HepG2 (cell line): ENCODE measurements at regions not wholly inside any gene's neighbourhood (a gene's known extent, or its start where the extent isn't known, plus 50 kb on each side); places are given as distances from the start of the nearest gene placed in this dataset.

Source experiments
- ATAC-seq: fragments of 200-7000 bp; cut with Tn5 transposase; 3 replicates; pipeline ENCODE4 v1.9.1; 2020; ENCODE audit warnings: mild to moderate bottlenecking, moderate library complexity
- BruUV-seq: library from RNA; stranded (reverse); fragments of 400-500 nt; replicated peaks from 2 replicates; lab custom pipeline; 2021; lab: Mats Ljungman, UMichigan
- CTCF ChIA-PET: fragments of 300-600 bp; formaldehyde crosslinking; extraction: SDS; loops from one replicate; lab custom pipeline; 2021; ENCODE audit warnings: low total read pairs, inconsistent platforms, low intra/inter-chr PET ratio; lab: Yijun Ruan, JAX
- POLR2A ChIA-PET: fragments of 350-600 bp; sonication (Branson Sonifier 250); formaldehyde crosslinking; loops from one replicate; lab custom pipeline; 2020; ENCODE audit warnings: antibody characterized with exemption, inconsistent platforms; lab: Yijun Ruan, JAX
- DNase-seq: peaks from one replicate; pipeline ENCODE4 v3.0.0-alpha.2; 2015; ENCODE audit warnings: low spot score
- FAIRE-seq: peaks from 3 replicates; lab custom pipeline; 2011; peaks lifted over from hg19 to GRCh38; lab: Jason Lieb, UNC
- H2AFZ ChIP-seq: one replicate; pipeline ENCODE4 v1.6.1; 2011; ENCODE audit warnings: low read length, inconsistent platforms
- H3K27ac ChIP-seq: fragments of 300-600 bp; 3 replicates; pipeline ENCODE4 v1.8.0; 2011; ENCODE audit warnings: mixed run types, mild to moderate bottlenecking, mixed read lengths, low read length, inconsistent platforms; ENCODE audit not compliant: insufficient read depth; ENCODE audit errors: extremely low read length
- H3K27me3 ChIP-seq, 2 experiments: fragments of 200-600 bp in 1 of 2; 2 replicates in 1 of 2; 3 replicates in 1 of 2; pipeline versions ENCODE4 v1.6.0 to v1.8.0; 2011; ENCODE audit warnings: low read length in 2 of 2, mild to moderate bottlenecking in 2 of 2, moderate library complexity in 2 of 2, inconsistent platforms in 1 of 2; ENCODE audit not compliant: insufficient read depth in 2 of 2, control insufficient read depth in 1 of 2
- H3K36me3 ChIP-seq, 2 experiments: fragments of 200-600 bp in 1 of 2; replicated peaks in 1 of 2; 2 replicates in 1 of 2; 3 replicates in 1 of 2; pipeline versions ENCODE4 v1.5.1 to v1.8.0; 2011; ENCODE audit warnings: low read length in 2 of 2, inconsistent platforms in 1 of 2; ENCODE audit not compliant: insufficient read depth in 2 of 2, control insufficient read depth in 1 of 2
- H3K4me1 ChIP-seq: 2 replicates; pipeline ENCODE4 v1.5.1; 2012; ENCODE audit warnings: low read length, inconsistent platforms; ENCODE audit not compliant: insufficient read depth
- H3K4me2 ChIP-seq: 2 replicates; pipeline ENCODE4 v1.6.0; 2011; ENCODE audit warnings: low read depth, low read length, inconsistent platforms
- H3K4me3 ChIP-seq, 3 experiments: fragments of 200-600 bp in 1 of 3; sonication (generic), shearing (Covaris generic) in 1 of 3; replicated peaks in 1 of 3; 2 replicates each; pipeline ENCODE4 v1.5.1; 2011 to 2016; ENCODE audit warnings: low read length in 3 of 3, inconsistent platforms in 2 of 3, low read depth in 2 of 3, mild to moderate bottlenecking in 2 of 3, control low read depth in 1 of 3, mixed read lengths in 1 of 3; ENCODE audit not compliant: insufficient read depth in 1 of 3
- H3K79me2 ChIP-seq: one replicate; pipeline ENCODE4 v1.6.1; 2011; ENCODE audit warnings: low read length, inconsistent platforms; ENCODE audit not compliant: insufficient read depth
- H3K9ac ChIP-seq: 2 replicates; pipeline ENCODE4 v1.6.0; 2011; ENCODE audit warnings: mild to moderate bottlenecking, low read depth, low read length, inconsistent platforms; ENCODE audit not compliant: insufficient read depth
- H3K9me3 ChIP-seq: 2 replicates; pipeline ENCODE4 v1.5.1; 2012; ENCODE audit warnings: mild to moderate bottlenecking, low read length
- H4K20me1 ChIP-seq: 2 replicates; pipeline ENCODE4 v1.6.0; 2011; ENCODE audit warnings: inconsistent platforms, mild to moderate bottlenecking, low read length, moderate library complexity; ENCODE audit not compliant: insufficient read depth
- CEBPG ChIP-seq: IDR thresholded peaks from 2 replicates; pipeline ENCODE4 v1.6.1; 2016
- HNRNPK ChIP-seq: fragments of 200-400 bp; formaldehyde crosslinking; IDR thresholded peaks from 2 replicates; pipeline ENCODE4 v1.6.1; 2018; ENCODE audit warnings: low read length, low read depth, moderate library complexity, mild to moderate bottlenecking; ENCODE audit not compliant: poor library complexity, severe bottlenecking
- MTA3 ChIP-seq: sonication (generic); formaldehyde crosslinking; IDR thresholded peaks from 2 replicates; pipeline ENCODE4 v1.4.0; 2020; ENCODE audit warnings: missing genetic modification reagents
- MZF1 ChIP-seq: sonication (generic); formaldehyde crosslinking; IDR thresholded peaks from 2 replicates; pipeline ENCODE4 v1.8.1; 2023; ENCODE audit warnings: mild to moderate bottlenecking, missing genetic modification reagents, borderline replicate concordance
- PRMT3 ChIP-seq: sonication (generic); formaldehyde crosslinking; IDR thresholded peaks from 2 replicates; pipeline ENCODE4 v1.8.1; 2022; ENCODE audit warnings: low read depth, mild to moderate bottlenecking, moderate library complexity, missing genetic modification reagents, borderline replicate concordance
- SALL1 ChIP-seq: sonication (generic); formaldehyde crosslinking; IDR thresholded peaks from 2 replicates; pipeline ENCODE4 v1.8.0; 2022; ENCODE audit warnings: mild to moderate bottlenecking, missing genetic modification reagents
- SCMH1 ChIP-seq: sonication (generic); formaldehyde crosslinking; IDR thresholded peaks from 2 replicates; pipeline ENCODE4 v1.9.0; 2021; ENCODE audit warnings: missing genetic modification reagents, mild to moderate bottlenecking, borderline replicate concordance
- SMARCE1 ChIP-seq: fragments of 450-650 bp; IDR thresholded peaks from 2 replicates; pipeline ENCODE4 v1.6.1; 2017; ENCODE audit warnings: borderline replicate concordance
- TOE1 ChIP-seq: sonication (generic); formaldehyde crosslinking; IDR thresholded peaks from 2 replicates; pipeline ENCODE4 v1.4.0; 2020; ENCODE audit warnings: mild to moderate bottlenecking, missing genetic modification reagents
- ZNF101 ChIP-seq: sonication (generic); formaldehyde crosslinking; IDR thresholded peaks from 2 replicates; pipeline ENCODE4 v1.4.0; 2020; ENCODE audit warnings: mild to moderate bottlenecking, low read depth, missing genetic modification reagents, borderline replicate concordance
- ZNF724P ChIP-seq: sonication (generic); formaldehyde crosslinking; IDR thresholded peaks from 2 replicates; pipeline ENCODE4 v1.8.0; 2022; ENCODE audit warnings: missing genetic modification reagents, borderline replicate concordance
- ZNF761 ChIP-seq: sonication (generic); formaldehyde crosslinking; conservative IDR thresholded peaks from 2 replicates; pipeline ENCODE4 v1.4.0; 2020; ENCODE audit warnings: mild to moderate bottlenecking, missing genetic modification reagents
- whole genome bisulfite sequencing: methylation state at CpG from one replicate; pipeline ENCODE4 v1.1.6; 2017; ENCODE audit warnings: low lambda C conversion rate; 5-methylcytosine and 5-hydroxymethylcytosine counted together
- in situ Hi-C: cut with HindIII; loops from 2 replicates; pipeline ENCODE4 v1.10.0; 2017; ENCODE audit warnings: low pct_unique_long_range_greater_than_20kb; ENCODE audit not compliant: extremely low pct_ligation_motif_present
- intact Hi-C: fragments of 100-400 bp; cut with micrococcal nuclease; formaldehyde crosslinking; loops from one replicate; pipeline ENCODE4 v1.10.0; 2022; ENCODE audit not compliant: unreplicated experiment
- TF ChIP-seq, protein P1 (sequence below): sonication (generic); formaldehyde crosslinking; IDR thresholded peaks from 2 replicates; pipeline ENCODE4 v1.8.1; 2023; ENCODE audit warnings: missing genetic modification reagents, inconsistent platforms, borderline replicate concordance
- TF ChIP-seq, protein P2 (sequence below): sonication (generic); formaldehyde crosslinking; IDR thresholded peaks from 2 replicates; pipeline ENCODE4 v1.5.1; 2020; ENCODE audit warnings: mild to moderate bottlenecking, missing genetic modification reagents, borderline replicate concordance
- TF ChIP-seq, protein P3 (sequence below): sonication (generic); formaldehyde crosslinking; IDR thresholded peaks from 2 replicates; pipeline ENCODE4 v1.8.0; 2022; ENCODE audit warnings: mild to moderate bottlenecking, missing genetic modification reagents, moderate library complexity

DNA sequence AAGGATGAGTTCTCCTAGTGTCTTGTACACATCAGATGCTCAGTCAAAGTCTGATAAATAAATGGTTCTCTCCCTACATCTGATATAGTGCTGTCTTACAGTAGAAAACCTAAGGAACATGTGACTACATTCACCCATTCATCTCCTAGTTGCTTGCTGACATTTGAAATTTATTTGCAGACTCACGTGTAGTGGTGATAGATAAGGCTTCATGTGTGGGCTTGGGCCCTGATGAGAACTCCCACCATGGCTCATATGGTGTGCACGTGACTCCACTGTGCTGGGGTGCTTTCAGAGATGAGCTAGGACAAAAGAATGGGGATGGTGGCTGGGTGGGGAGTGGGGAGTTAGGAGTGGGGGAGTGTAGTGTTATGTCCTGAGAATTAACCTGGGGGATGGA, 287.3 kb downstream of the RPS24 start:
- no peaks in the 10 kb centered on the region for H4K20me1 ChIP-seq
- H3K9me3 ChIP-seq: peaks cover 3% of the 10 kb centered on the region; the same call in 1 of the 2 replicates
- ChIA-PET POLR2A (no interaction called here), CTCF (no interaction called here)
- 36% methylated on average over 2 of the region's 2 CpGs for WGBS
- no peaks in the 10 kb centered on the region for H3K36me3 ChIP-seq
- DNase-seq (no peak), ATAC-seq (no peak), FAIRE-seq (no peak)
- BruUV-seq: no TSS peak
- no peak overlapping the region for H2AFZ ChIP-seq
- H3K4me3 ChIP-seq: no peak overlapping the region
- in situ Hi-C loops (no loop called here), intact Hi-C loops (no loop called here)
- H3K9ac ChIP-seq: no peak overlapping the region
- H3K4me2 ChIP-seq: no peak overlapping the region
- H3K27me3 ChIP-seq: peaks cover 0 to 11% of the 10 kb centered on the region in 2 experiments; a peak in 2 of 5 replicates
- no peaks in the 10 kb centered on the region for H3K79me2 ChIP-seq
- H3K4me1 ChIP-seq: peaks cover 12% of the 10 kb centered on the region
- TF ChIP-seq SCMH1 (CRISPR knock-in tag) (no peak), CEBPG (CRISPR knock-in tag) (no peak)
- TF ChIP-seq, protein P1, sequence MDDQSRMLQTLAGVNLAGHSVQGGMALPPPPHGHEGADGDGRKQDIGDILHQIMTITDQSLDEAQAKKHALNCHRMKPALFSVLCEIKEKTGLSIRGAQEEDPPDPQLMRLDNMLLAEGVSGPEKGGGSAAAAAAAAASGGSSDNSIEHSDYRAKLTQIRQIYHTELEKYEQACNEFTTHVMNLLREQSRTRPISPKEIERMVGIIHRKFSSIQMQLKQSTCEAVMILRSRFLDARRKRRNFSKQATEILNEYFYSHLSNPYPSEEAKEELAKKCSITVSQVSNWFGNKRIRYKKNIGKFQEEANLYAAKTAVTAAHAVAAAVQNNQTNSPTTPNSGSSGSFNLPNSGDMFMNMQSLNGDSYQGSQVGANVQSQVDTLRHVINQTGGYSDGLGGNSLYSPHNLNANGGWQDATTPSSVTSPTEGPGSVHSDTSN (CRISPR knock-in tag): no peak
- TF ChIP-seq, all 625 proteins: peak for 0
- no peak overlapping the region for H3K27ac ChIP-seq

DNA sequence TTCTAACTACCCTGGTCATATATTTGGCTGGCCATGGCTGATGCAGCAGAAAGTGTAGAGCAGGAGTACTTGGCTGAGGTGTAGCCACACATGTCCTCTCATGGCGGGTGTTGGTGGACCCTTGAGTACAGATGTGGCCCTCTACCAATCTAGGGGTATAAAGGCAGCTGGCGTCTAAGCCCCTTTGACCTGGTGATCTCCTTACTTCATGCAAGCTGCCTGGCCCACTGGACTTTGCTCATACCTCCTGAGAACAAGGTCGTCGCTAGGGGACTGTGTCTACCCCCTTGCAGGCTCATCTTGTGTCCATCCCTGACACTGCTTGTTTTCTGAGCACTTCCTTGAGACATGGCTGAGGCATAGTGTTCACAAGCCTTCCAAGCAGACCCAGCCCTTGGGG, 287.8 kb downstream of the RPS24 start:
- peaks cover 0 to 11% of the 10 kb centered on the region in 2 experiments; a peak in 2 of 5 replicates for H3K27me3 ChIP-seq
- 57% methylated on average over 1 of the region's 4 CpGs for WGBS
- POLR2A ChIA-PET: no interaction called here
- no peak overlapping the region for H3K27ac ChIP-seq
- no peak for ATAC-seq
- H4K20me1 ChIP-seq: no peaks in the 10 kb centered on the region
- no peak overlapping the region for H3K9ac ChIP-seq
- TF ChIP-seq SALL1 (CRISPR knock-in tag): no peak
- no peak for TF ChIP-seq TOE1 (CRISPR knock-in tag)
- no peak for TF ChIP-seq ZNF101 (CRISPR knock-in tag)
- TF ChIP-seq, protein P2, sequence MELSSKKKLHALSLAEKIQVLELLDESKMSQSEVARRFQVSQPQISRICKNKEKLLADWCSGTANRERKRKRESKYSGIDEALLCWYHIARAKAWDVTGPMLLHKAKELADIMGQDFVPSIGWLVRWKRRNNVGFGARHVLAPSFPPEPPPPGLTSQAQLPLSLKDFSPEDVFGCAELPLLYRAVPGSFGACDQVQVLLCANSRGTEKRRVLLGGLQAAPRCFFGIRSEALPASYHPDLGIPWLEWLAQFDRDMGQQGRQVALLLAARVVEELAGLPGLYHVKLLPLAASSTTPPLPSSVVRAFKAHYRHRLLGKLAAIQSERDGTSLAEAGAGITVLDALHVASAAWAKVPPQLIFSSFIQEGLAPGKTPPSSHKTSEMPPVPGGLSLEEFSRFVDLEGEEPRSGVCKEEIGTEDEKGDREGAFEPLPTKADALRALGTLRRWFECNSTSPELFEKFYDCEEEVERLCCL (CRISPR knock-in tag): no peak
- TF ChIP-seq PRMT3 (CRISPR knock-in tag): no peak
- TF ChIP-seq ZNF761: no peak
- no peak for TF ChIP-seq ZNF724P
- TF ChIP-seq, protein P3, sequence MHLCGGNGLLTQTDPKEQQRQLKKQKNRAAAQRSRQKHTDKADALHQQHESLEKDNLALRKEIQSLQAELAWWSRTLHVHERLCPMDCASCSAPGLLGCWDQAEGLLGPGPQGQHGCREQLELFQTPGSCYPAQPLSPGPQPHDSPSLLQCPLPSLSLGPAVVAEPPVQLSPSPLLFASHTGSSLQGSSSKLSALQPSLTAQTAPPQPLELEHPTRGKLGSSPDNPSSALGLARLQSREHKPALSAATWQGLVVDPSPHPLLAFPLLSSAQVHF (CRISPR knock-in tag): no peak
- no peak for TF ChIP-seq MZF1 (CRISPR knock-in tag)
- TF ChIP-seq MTA3 (CRISPR knock-in tag): no peak
- TF ChIP-seq SMARCE1: no peak
- TF ChIP-seq HNRNPK: no peak
- TF ChIP-seq, all 625 proteins: peak for 0
- H3K36me3 ChIP-seq: no peaks in the 10 kb centered on the region
- no peak overlapping the region for H3K4me2 ChIP-seq
- in situ Hi-C loops (no loop called here), intact Hi-C loops (no loop called here)
- H3K79me2 ChIP-seq: no peaks in the 10 kb centered on the region
- FAIRE-seq (no peak), DNase-seq (no peak)
- H3K9me3 ChIP-seq: peaks cover 8% of the 10 kb centered on the region
- BruUV-seq: no TSS peak
- H2AFZ ChIP-seq: no peak overlapping the region
- H3K4me3 ChIP-seq: no peak overlapping the region
- CTCF ChIA-PET: no interaction called here
- peaks cover 12% of the 10 kb centered on the region for H3K4me1 ChIP-seq
